Activated gamma-delta T cell (primary cell): ENCODE measurements at regions not wholly inside any gene's neighbourhood (a gene's known extent, or its start where the extent isn't known, plus 50 kb on each side); places are given as distances from the start of the nearest gene placed in this dataset.

Experiments used
- DNase-seq: peaks from one replicate; lab custom pipeline; 2025; lab: John Stamatoyannopoulos, UW

- DNase-seq = no peak
Observed at GRCh38 chr14:76974365-76974764, 54.1 kb downstream of the IRF2BPL start.

- DNase-seq = no peak
Observed at GRCh38 chr14:76971549-76971948, 57.0 kb downstream of the IRF2BPL start.

GRCh38 chr14:76968621-76969063, 59.9 kb downstream of the IRF2BPL start:
- no peak for DNase-seq

GRCh38 chr14:76967788-76968187, 60.7 kb downstream of the IRF2BPL start:
- no peak for DNase-seq

GRCh38 chr14:76965232-76965631, 63.3 kb downstream of the IRF2BPL start:
- no peak for DNase-seq

GRCh38 chr14:76964695-76965094, 63.8 kb downstream of the IRF2BPL start:
- DNase-seq = no peak

- DNase-seq = no peak
Observed at GRCh38 chr14:76963372-76963771, 65.1 kb downstream of the IRF2BPL start.

GRCh38 chr14:76962303-76962660, 66.2 kb downstream of the IRF2BPL start:
- DNase-seq = no peak

GRCh38 chr14:76961631-76962302, 66.7 kb downstream of the IRF2BPL start:
- peak; percentile 85 for DNase-seq

- no peak for DNase-seq
Observed at GRCh38 chr14:76958980-76959710, 69.4 kb downstream of the IRF2BPL start.

- no peak for DNase-seq
Observed at GRCh38 chr14:76958020-76958979, 70.2 kb downstream of the IRF2BPL start.

GRCh38 chr14:76957224-76957891, 71.2 kb downstream of the IRF2BPL start:
- peak; percentile 25 for DNase-seq

- DNase-seq = peak; percentile 93
Observed at GRCh38 chr14:76956316-76957090, 72.0 kb downstream of the IRF2BPL start.

- no peak for DNase-seq
Observed at GRCh38 chr14:76955575-76956315, 72.8 kb downstream of the IRF2BPL start.

GRCh38 chr14:76954394-76955190, 73.9 kb downstream of the IRF2BPL start:
- DNase-seq = no peak

- no peak for DNase-seq
Observed at GRCh38 chr14:76953311-76953945, 75.1 kb downstream of the IRF2BPL start.

- DNase-seq = no peak
Observed at GRCh38 chr14:76951166-76951565, 77.3 kb downstream of the IRF2BPL start.

- no peak for DNase-seq
Observed at GRCh38 chr14:76950055-76951020, 78.2 kb downstream of the IRF2BPL start.
